Loucy (cell line): ENCODE measurements at regions not wholly inside any gene's neighbourhood (a gene's known extent, or its start where the extent isn't known, plus 50 kb on each side); places are given as distances from the start of the nearest gene placed in this dataset.

Source experiments
- H2AFZ ChIP-seq: fragments of 200-600 bp; sonication (generic); 2 replicates; pipeline ENCODE4 v1.6.0; 2016; ENCODE audit warnings: antibody characterized with exemption, mild to moderate bottlenecking, low read length, moderate library complexity
- H3F3A ChIP-seq: fragments of 200-600 bp; 2 replicates; pipeline ENCODE4 v1.6.0; 2016; ENCODE audit warnings: antibody characterized with exemption, low read depth, mild to moderate bottlenecking
- H3K27me3 ChIP-seq: fragments of 200-600 bp; sonication (generic); 2 replicates; pipeline ENCODE4 v1.6.1; 2014; ENCODE audit warnings: low read length, mild to moderate bottlenecking; ENCODE audit not compliant: insufficient read depth, poor library complexity, severe bottlenecking
- H3K36me3 ChIP-seq: fragments of 200-600 bp; sonication (generic); 2 replicates; pipeline ENCODE4 v1.6.1; 2016; ENCODE audit warnings: low read length; ENCODE audit not compliant: insufficient read depth
- H3K4me1 ChIP-seq: fragments of 200-600 bp; sonication (generic); 2 replicates; pipeline ENCODE4 v1.5.1; 2014; ENCODE audit warnings: low read length, mild to moderate bottlenecking; ENCODE audit not compliant: insufficient read depth, poor library complexity, severe bottlenecking
- H3K4me2 ChIP-seq: fragments of 200-600 bp; sonication (generic); 2 replicates; pipeline ENCODE4 v1.6.0; 2014; ENCODE audit warnings: antibody characterized with exemption, low read length, low read depth, mild to moderate bottlenecking; ENCODE audit not compliant: poor library complexity, severe bottlenecking
- H3K4me3 ChIP-seq: fragments of 200-600 bp; sonication (generic); 2 replicates; pipeline ENCODE4 v1.5.1; 2014; ENCODE audit warnings: low read length, mild to moderate bottlenecking, mixed read lengths; ENCODE audit not compliant: poor library complexity, severe bottlenecking
- H3K79me2 ChIP-seq: fragments of 200-600 bp; sonication (generic); 2 replicates; pipeline ENCODE4 v1.6.1; 2014; ENCODE audit warnings: low read length; ENCODE audit not compliant: insufficient read depth
- H3K9ac ChIP-seq: fragments of 200-600 bp; sonication (generic); 2 replicates; pipeline ENCODE4 v1.6.0; 2014; ENCODE audit warnings: mild to moderate bottlenecking, low read depth, low read length, moderate library complexity; ENCODE audit not compliant: poor library complexity, severe bottlenecking
- H3K9me2 ChIP-seq: fragments of 200-600 bp; sonication (generic); replicated peaks from 2 replicates; pipeline ENCODE4 v1.6.1; 2016; ENCODE audit warnings: low read depth, low read length, mixed read lengths
- H3K9me3 ChIP-seq: fragments of 200-600 bp; sonication (generic); 2 replicates; pipeline ENCODE4 v1.6.1; 2014; ENCODE audit warnings: mild to moderate bottlenecking, antibody characterized with exemption, low read length, low read depth; ENCODE audit not compliant: insufficient read depth
- H4K20me1 ChIP-seq: fragments of 200-600 bp; sonication (generic); 2 replicates; pipeline ENCODE4 v1.6.0; 2014; ENCODE audit warnings: antibody characterized with exemption, low read length, mild to moderate bottlenecking; ENCODE audit not compliant: insufficient read depth, poor library complexity, severe bottlenecking
- CTCF ChIP-seq: fragments of 200-600 bp; sonication (generic); conservative IDR thresholded peaks from 2 replicates; pipeline ENCODE4 v1.5.1; 2014; ENCODE audit warnings: mild to moderate bottlenecking, antibody characterized with exemption, low read length
- EZH2phosphoT487 ChIP-seq: fragments of 200-600 bp; IDR thresholded peaks from 2 replicates; pipeline ENCODE4 v1.6.1; 2018; ENCODE audit warnings: antibody characterized with exemption, mild to moderate bottlenecking, moderate library complexity, borderline replicate concordance

- H4K20me1 ChIP-seq: no peaks in the 10 kb centered on the region
- no peak overlapping the region for H3K4me2 ChIP-seq
- no peaks in the 10 kb centered on the region for H3K4me1 ChIP-seq
- no peak overlapping the region for H2AFZ ChIP-seq
- no peaks in the 10 kb centered on the region for H3K27me3 ChIP-seq
- H3F3A ChIP-seq: no peaks in the 10 kb centered on the region
- H3K9me2 ChIP-seq: no peaks in the 10 kb centered on the region
- no peak overlapping the region for H3K4me3 ChIP-seq
- H3K9ac ChIP-seq: no peak overlapping the region
- no peaks in the 10 kb centered on the region for H3K9me3 ChIP-seq
- TF ChIP-seq CTCF: no peak
- no peak for TF ChIP-seq EZH2phosphoT487
- H3K79me2 ChIP-seq: no peaks in the 10 kb centered on the region
- no peaks in the 10 kb centered on the region for H3K36me3 ChIP-seq
These were observed 473.1 kb downstream of the TDRD3 start for GRCh38 chr13:60869941-60870613.

GRCh38 chr13:60869225-60869624 is 472.2 kb downstream of the TDRD3 start:
- Histone ChIP-seq H4K20me1 (no peaks in the 10 kb centered on the region), H2AFZ (no peak overlapping the region), H3K4me1 (no peaks in the 10 kb centered on the region), H3K36me3 (no peaks in the 10 kb centered on the region), H3K4me2 (no peak overlapping the region), H3F3A (no peaks in the 10 kb centered on the region), H3K79me2 (no peaks in the 10 kb centered on the region), H3K9ac (no peak overlapping the region), H3K27me3 (no peaks in the 10 kb centered on the region), H3K9me3 (no peaks in the 10 kb centered on the region), H3K4me3 (no peak overlapping the region), H3K9me2 (no peaks in the 10 kb centered on the region)
- TF ChIP-seq EZH2phosphoT487 (no peak), CTCF (no peak)

- Histone ChIP-seq H3K9me3 (no peaks in the 10 kb centered on the region), H3K9ac (no peak overlapping the region), H3F3A (no peaks in the 10 kb centered on the region), H3K4me2 (no peak overlapping the region), H3K4me3 (no peak overlapping the region), H2AFZ (no peak overlapping the region), H4K20me1 (no peaks in the 10 kb centered on the region), H3K9me2 (no peaks in the 10 kb centered on the region), H3K79me2 (no peaks in the 10 kb centered on the region), H3K27me3 (no peaks in the 10 kb centered on the region), H3K36me3 (no peaks in the 10 kb centered on the region), H3K4me1 (no peaks in the 10 kb centered on the region)
- TF ChIP-seq CTCF (no peak), EZH2phosphoT487 (no peak)
These were observed 465.0 kb downstream of the TDRD3 start for GRCh38 chr13:60862036-60862435.
